Lower leg skin (tissue), 3 donors: ENCODE measurements at regions not wholly inside any gene's neighbourhood (a gene's known extent, or its start where the extent isn't known, plus 50 kb on each side); places are given as distances from the start of the nearest gene placed in this dataset.

ENCODE experiments used
- CTCF ChIP-seq, 3 donors: fragments of 450-650 bp; IDR thresholded peaks; one replicate each; pipeline ENCODE4 v1.5.1; 2016; ENCODE audit warnings: antibody characterized with exemption in 3 of 3, mild to moderate bottlenecking in 3 of 3, moderate library complexity in 2 of 3
- POLR2A ChIP-seq, 2 donors: fragments of 450-650 bp; IDR thresholded peaks; one replicate each; pipeline ENCODE4 v1.6.1; 2016 to 2017; ENCODE audit warnings: antibody characterized with exemption in 2 of 2, mild to moderate bottlenecking in 1 of 2, moderate library complexity in 1 of 2

- TF ChIP-seq CTCF (IDR thresholded peaks at IDR 0.05), result no peak
- no peak for TF ChIP-seq POLR2A (IDR thresholded peaks at IDR 0.05)
Measured at GRCh38 chr5:167105941-167106340, 1185.5 kb upstream of the WWC1 start.
